SK-N-SH (cell line): ENCODE measurements at regions not wholly inside any gene's neighbourhood (a gene's known extent, or its start where the extent isn't known, plus 50 kb on each side); places are given as distances from the start of the nearest gene placed in this dataset.

Source experiments
- CHD2 ChIP-seq: fragments of 150-350 bp; IDR thresholded peaks from 2 replicates; pipeline ENCODE4 v1.6.1; 2018; ENCODE audit warnings: low read length; ENCODE audit not compliant: partially characterized antibody
- CTCF ChIP-seq: fragments of 200-600 bp; sonication (generic); IDR thresholded peaks from 2 replicates; pipeline ENCODE4 v1.6.1; 2017; ENCODE audit warnings: antibody characterized with exemption, mild to moderate bottlenecking, moderate library complexity
- FOXJ3 ChIP-seq: sonication (generic); formaldehyde crosslinking; IDR thresholded peaks from 2 replicates; pipeline ENCODE4 v1.5.1; 2020; ENCODE audit warnings: mild to moderate bottlenecking, missing genetic modification reagents
- POLR2AphosphoS5 ChIP-seq: IDR thresholded peaks from 2 replicates; pipeline ENCODE4 v1.6.1; 2012; ENCODE audit warnings: low read depth, low read length
- REST ChIP-seq: IDR thresholded peaks from 2 replicates; pipeline ENCODE4 v1.6.1; 2012; ENCODE audit warnings: mild to moderate bottlenecking, low read depth, low read length, moderate library complexity

GRCh38 chr5:174300118-174300940 lies 254.8 kb downstream of the NSG2 start:
- TF ChIP-seq POLR2AphosphoS5 (no peak), FOXJ3 (CRISPR knock-in tag) (no peak), CTCF (no peak), CHD2 (no peak), REST (no peak)
